Karpas-422 (cell line): ENCODE measurements at regions not wholly inside any gene's neighbourhood (a gene's known extent, or its start where the extent isn't known, plus 50 kb on each side); places are given as distances from the start of the nearest gene placed in this dataset.

Experiments
- DNase-seq: peaks from one replicate; pipeline ENCODE4 v3.0.0-alpha.2; 2015
- H2AFZ ChIP-seq: fragments of 200-600 bp; sonication (generic); 2 replicates; pipeline ENCODE4 v1.6.1; 2014; ENCODE audit warnings: antibody characterized with exemption, low read length, mixed read lengths
- H3K27ac ChIP-seq: fragments of 200-600 bp; sonication (generic); 2 replicates; pipeline ENCODE4 v1.5.1; 2014; ENCODE audit warnings: mild to moderate bottlenecking, low read length, moderate library complexity
- H3K27me3 ChIP-seq: fragments of 200-600 bp; sonication (generic); 2 replicates; pipeline ENCODE4 v1.6.1; 2014; ENCODE audit warnings: low read length, mixed read lengths
- H3K36me3 ChIP-seq: fragments of 200-600 bp; sonication (generic); 2 replicates; pipeline ENCODE4 v1.6.1; 2014; ENCODE audit warnings: low read length, mixed read lengths; ENCODE audit not compliant: insufficient read depth
- H3K4me1 ChIP-seq: fragments of 200-600 bp; sonication (generic); 2 replicates; pipeline ENCODE4 v1.6.1; 2014; ENCODE audit warnings: mild to moderate bottlenecking, low read length, mixed read lengths
- H3K4me2 ChIP-seq: fragments of 200-600 bp; sonication (generic); 2 replicates; pipeline ENCODE4 v1.6.1; 2014; ENCODE audit warnings: low read length, low read depth, mild to moderate bottlenecking; ENCODE audit not compliant: poor library complexity, severe bottlenecking
- H3K4me3 ChIP-seq: fragments of 200-600 bp; sonication (generic); 2 replicates; pipeline ENCODE4 v1.5.1; 2014; ENCODE audit warnings: mild to moderate bottlenecking, antibody characterized with exemption, low read length, mixed read lengths
- H3K79me2 ChIP-seq: fragments of 200-600 bp; sonication (generic); 2 replicates; pipeline ENCODE4 v1.6.1; 2014; ENCODE audit warnings: mild to moderate bottlenecking, low read length, mixed read lengths
- H3K9ac ChIP-seq: fragments of 200-600 bp; sonication (generic); 2 replicates; pipeline ENCODE4 v1.6.0; 2014; ENCODE audit warnings: low read length
- H3K9me2 ChIP-seq: fragments of 200-600 bp; sonication (generic), shearing (Covaris generic); replicated peaks from 2 replicates; pipeline ENCODE4 v1.6.0; 2014; ENCODE audit warnings: mild to moderate bottlenecking, low read length, moderate library complexity; ENCODE audit not compliant: insufficient read depth
- H3K9me3 ChIP-seq: fragments of 300-700, 200-600 bp; sonication (generic); 2 replicates; pipeline ENCODE4 v1.6.1; 2014; ENCODE audit warnings: low read length, mixed read lengths
- H4K20me1 ChIP-seq: fragments of 200-600 bp; sonication (generic); 2 replicates; pipeline ENCODE4 v1.6.1; 2014; ENCODE audit warnings: mild to moderate bottlenecking, antibody characterized with exemption, low read length, low read depth; ENCODE audit not compliant: insufficient read depth

GRCh38 chr9:626596-626995, 214.9 kb upstream of the DMRT1 start:
- Histone ChIP-seq H2AFZ (no peak overlapping the region), H3K27ac (no peak overlapping the region), H3K9ac (no peak overlapping the region), H3K9me2 (no peaks in the 10 kb centered on the region), H3K27me3 (no peaks in the 10 kb centered on the region), H3K4me1 (no peaks in the 10 kb centered on the region), H3K79me2 (peaks cover 31% of the 10 kb centered on the region), H3K9me3 (no peaks in the 10 kb centered on the region), H3K36me3 (0 out of 2 replicates have a peak, but pooled peaks cover 3% of the 10 kb centered on the region), H3K4me3 (no peak overlapping the region), H3K4me2 (no peak overlapping the region), H4K20me1 (no peaks in the 10 kb centered on the region)
- DNase-seq: no peak

GRCh38 chr9:627336-627970, 214.0 kb upstream of the DMRT1 start:
- no peaks in the 10 kb centered on the region for H4K20me1 ChIP-seq
- peaks cover 36% of the 10 kb centered on the region for H3K79me2 ChIP-seq
- H3K4me2 ChIP-seq: no peak overlapping the region
- no peaks in the 10 kb centered on the region for H3K9me2 ChIP-seq
- no peaks in the 10 kb centered on the region for H3K4me1 ChIP-seq
- H3K36me3 ChIP-seq: 0 out of 2 replicates have a peak, but pooled peaks cover 3% of the 10 kb centered on the region
- H2AFZ ChIP-seq: no peak overlapping the region
- H3K27me3 ChIP-seq: no peaks in the 10 kb centered on the region
- no peak for DNase-seq
- H3K9me3 ChIP-seq: no peaks in the 10 kb centered on the region
- H3K9ac ChIP-seq: no peak overlapping the region
- H3K27ac ChIP-seq: no peak overlapping the region
- no peak overlapping the region for H3K4me3 ChIP-seq

DNA sequence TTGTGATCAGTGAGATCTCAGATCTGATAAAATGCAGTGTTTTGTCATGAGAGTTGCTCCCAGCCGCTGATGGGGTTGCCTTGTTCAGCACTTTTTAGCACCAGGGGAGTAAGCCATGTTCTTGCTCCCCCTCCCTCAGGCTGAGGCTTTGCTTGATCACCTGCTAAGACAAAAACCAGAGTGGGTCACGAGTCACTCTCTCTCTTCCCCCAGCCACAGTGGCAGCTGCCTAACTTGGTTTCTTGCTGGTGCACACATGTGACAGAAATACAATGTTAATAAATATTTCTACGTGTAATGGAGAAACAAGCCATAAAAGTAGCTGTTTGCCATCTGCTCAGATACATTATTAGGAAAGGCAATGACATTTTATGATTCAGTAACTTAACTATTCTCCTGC, 212.4 kb upstream of the DMRT1 start:
- Histone ChIP-seq H2AFZ (no peak overlapping the region), H3K27me3 (no peaks in the 10 kb centered on the region), H3K36me3 (peaks cover 6% of the 10 kb centered on the region; the same call in 1 of the 2 replicates), H3K9me3 (peaks cover 4% of the 10 kb centered on the region; the same call in 1 of the 2 replicates), H3K9me2 (no peaks in the 10 kb centered on the region), H3K27ac (no peak overlapping the region), H3K4me1 (peaks cover 1% of the 10 kb centered on the region; the same call in 1 of the 2 replicates), H4K20me1 (no peaks in the 10 kb centered on the region), H3K4me2 (no peak overlapping the region), H3K79me2 (peaks cover 38% of the 10 kb centered on the region), H3K9ac (no peak overlapping the region), H3K4me3 (no peak overlapping the region)
- no peak for DNase-seq

DNA sequence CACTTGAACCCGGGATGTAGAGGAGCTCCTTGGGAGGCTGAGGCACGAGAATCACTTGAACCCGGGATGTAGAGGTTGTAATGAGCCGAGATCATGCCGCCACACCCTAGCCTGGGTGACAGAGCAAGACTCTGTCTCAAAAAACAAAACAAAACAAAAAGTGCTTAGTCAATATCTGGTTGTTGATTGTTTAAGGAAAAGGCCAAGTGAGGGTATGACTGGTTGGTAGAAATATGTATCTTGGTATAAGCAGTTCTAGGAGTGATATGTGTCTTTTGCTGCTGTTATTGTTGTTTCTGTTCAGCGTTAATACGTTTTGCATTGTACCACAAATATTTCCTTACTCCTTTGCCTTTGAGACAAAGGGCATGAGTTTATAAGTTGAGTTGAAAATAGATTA, 210.7 kb upstream of the DMRT1 start:
- Histone ChIP-seq H4K20me1 (no peaks in the 10 kb centered on the region), H3K27me3 (no peaks in the 10 kb centered on the region), H3K9me2 (no peaks in the 10 kb centered on the region), H3K9ac (no peak overlapping the region), H3K36me3 (peaks cover 6% of the 10 kb centered on the region; the same call in 1 of the 2 replicates), H3K4me1 (peaks cover 3% of the 10 kb centered on the region; the same call in 1 of the 2 replicates), H3K79me2 (peaks cover 40% of the 10 kb centered on the region), H3K4me3 (no peak overlapping the region), H3K9me3 (peaks cover 4% of the 10 kb centered on the region; the same call in 1 of the 2 replicates), H3K4me2 (no peak overlapping the region), H3K27ac (no peak overlapping the region), H2AFZ (no peak overlapping the region)
- no peak for DNase-seq

- Histone ChIP-seq H3K9me3 (peaks cover 4% of the 10 kb centered on the region; the same call in 1 of the 2 replicates), H3K27ac (no peak overlapping the region), H2AFZ (no peak overlapping the region), H3K4me3 (no peak overlapping the region), H3K4me2 (no peak overlapping the region), H3K9ac (no peak overlapping the region), H4K20me1 (no peaks in the 10 kb centered on the region), H3K36me3 (peaks cover 6% of the 10 kb centered on the region; the same call in 1 of the 2 replicates), H3K79me2 (peaks cover 39% of the 10 kb centered on the region), H3K4me1 (peaks cover 3% of the 10 kb centered on the region; the same call in 1 of the 2 replicates), H3K9me2 (no peaks in the 10 kb centered on the region), H3K27me3 (no peaks in the 10 kb centered on the region)
- no peak for DNase-seq
Measured at GRCh38 chr9:631596-631995, 209.9 kb upstream of the DMRT1 start.

DNA sequence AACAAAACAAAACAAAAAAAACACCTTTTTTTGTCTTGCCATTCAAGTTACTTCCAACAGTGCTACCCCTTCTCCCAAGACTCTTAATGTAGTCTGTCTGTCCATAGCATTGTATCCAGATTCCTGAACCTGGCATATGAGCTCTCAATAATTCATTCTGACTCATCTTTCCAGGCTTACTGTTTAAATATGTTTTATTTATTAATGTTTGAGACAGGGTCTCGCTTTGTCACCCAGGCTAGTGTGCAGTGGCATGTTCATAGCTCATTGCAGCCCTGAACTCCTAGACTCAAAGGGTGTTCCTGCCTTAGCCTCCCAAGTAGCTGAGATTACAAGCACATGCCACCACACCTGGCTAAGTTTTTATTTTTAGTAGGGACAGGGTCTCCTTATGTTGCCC, 208.0 kb upstream of the DMRT1 start:
- no peak overlapping the region for H3K4me2 ChIP-seq
- H3K9me3 ChIP-seq: peaks cover 4% of the 10 kb centered on the region; the same call in 1 of the 2 replicates
- no peak overlapping the region for H3K4me3 ChIP-seq
- H3K9ac ChIP-seq: no peak overlapping the region
- H4K20me1 ChIP-seq: no peaks in the 10 kb centered on the region; the same call in 1 of the 2 replicates
- H3K27ac ChIP-seq: no peak overlapping the region
- no peak for DNase-seq
- H3K36me3 ChIP-seq: peaks cover 3% of the 10 kb centered on the region; the same call in 1 of the 2 replicates
- H3K27me3 ChIP-seq: no peaks in the 10 kb centered on the region
- no peak overlapping the region for H2AFZ ChIP-seq
- no peaks in the 10 kb centered on the region for H3K9me2 ChIP-seq
- peaks cover 3% of the 10 kb centered on the region; the same call in 1 of the 2 replicates for H3K4me1 ChIP-seq
- H3K79me2 ChIP-seq: peaks cover 33% of the 10 kb centered on the region

GRCh38 chr9:636931-637591, 204.4 kb upstream of the DMRT1 start:
- H2AFZ ChIP-seq: no peak overlapping the region
- no peak overlapping the region; the same call in 1 of the 2 replicates for H3K27ac ChIP-seq
- H3K79me2 ChIP-seq: peaks cover 41% of the 10 kb centered on the region
- peaks cover 3% of the 10 kb centered on the region; the same call in 1 of the 2 replicates for H3K36me3 ChIP-seq
- no peaks in the 10 kb centered on the region for H3K27me3 ChIP-seq
- H3K4me1 ChIP-seq: peaks cover 3% of the 10 kb centered on the region; the same call in 1 of the 2 replicates
- H3K9ac ChIP-seq: no peak overlapping the region
- no peaks in the 10 kb centered on the region for H3K9me2 ChIP-seq
- no peak for DNase-seq
- H3K9me3 ChIP-seq: peaks cover 4% of the 10 kb centered on the region; the same call in 1 of the 2 replicates
- H4K20me1 ChIP-seq: no peaks in the 10 kb centered on the region; the same call in 1 of the 2 replicates
- no peak overlapping the region for H3K4me3 ChIP-seq
- H3K4me2 ChIP-seq: no peak overlapping the region

DNA sequence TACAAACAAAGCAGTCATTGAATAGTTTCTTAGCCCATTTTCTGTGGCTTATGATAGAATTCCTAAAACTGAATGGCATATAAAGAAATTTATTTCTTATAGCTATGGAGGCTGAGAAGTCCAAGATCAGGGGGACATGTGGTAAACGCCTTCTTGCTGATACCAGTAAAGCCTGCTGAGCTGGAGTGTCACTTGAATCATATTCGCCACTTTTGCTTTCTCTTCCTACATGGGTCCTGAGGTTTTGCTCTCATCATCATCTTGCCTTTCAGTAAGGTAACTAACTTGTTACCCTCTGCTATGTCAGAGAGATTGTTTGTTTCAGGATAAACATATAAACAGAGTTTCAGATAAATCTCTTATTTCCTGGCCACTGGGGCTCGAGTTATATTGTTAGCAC, 203.3 kb upstream of the DMRT1 start:
- H3K9me3 ChIP-seq: peaks cover 4% of the 10 kb centered on the region; the same call in 1 of the 2 replicates
- H3K4me1 ChIP-seq: peaks cover 3% of the 10 kb centered on the region; the same call in 1 of the 2 replicates
- H3K4me2 ChIP-seq: no peak overlapping the region
- H4K20me1 ChIP-seq: no peaks in the 10 kb centered on the region; the same call in 1 of the 2 replicates
- H3K27me3 ChIP-seq: no peaks in the 10 kb centered on the region
- no peak overlapping the region for H3K27ac ChIP-seq
- DNase-seq: no peak
- peaks cover 39% of the 10 kb centered on the region for H3K79me2 ChIP-seq
- H3K9ac ChIP-seq: no peak overlapping the region
- no peak overlapping the region for H3K4me3 ChIP-seq
- no peaks in the 10 kb centered on the region for H3K9me2 ChIP-seq
- H3K36me3 ChIP-seq: peaks cover 3% of the 10 kb centered on the region; the same call in 1 of the 2 replicates
- H2AFZ ChIP-seq: no peak overlapping the region
